Hematopoietic multipotent progenitor cell treated with erythropoietin and hydrocortisone succinate and interleukin-3 and kit ligand, for 17 days (in vitro differentiated cells): ENCODE measurements at regions not wholly inside any gene's neighbourhood (a gene's known extent, or its start where the extent isn't known, plus 50 kb on each side); places are given as distances from the start of the nearest gene placed in this dataset.

Experiments
- DNase-seq: peaks from one replicate; pipeline ENCODE4 v3.0.0-alpha.2; 2015; ENCODE audit warnings: low spot score

DNA sequence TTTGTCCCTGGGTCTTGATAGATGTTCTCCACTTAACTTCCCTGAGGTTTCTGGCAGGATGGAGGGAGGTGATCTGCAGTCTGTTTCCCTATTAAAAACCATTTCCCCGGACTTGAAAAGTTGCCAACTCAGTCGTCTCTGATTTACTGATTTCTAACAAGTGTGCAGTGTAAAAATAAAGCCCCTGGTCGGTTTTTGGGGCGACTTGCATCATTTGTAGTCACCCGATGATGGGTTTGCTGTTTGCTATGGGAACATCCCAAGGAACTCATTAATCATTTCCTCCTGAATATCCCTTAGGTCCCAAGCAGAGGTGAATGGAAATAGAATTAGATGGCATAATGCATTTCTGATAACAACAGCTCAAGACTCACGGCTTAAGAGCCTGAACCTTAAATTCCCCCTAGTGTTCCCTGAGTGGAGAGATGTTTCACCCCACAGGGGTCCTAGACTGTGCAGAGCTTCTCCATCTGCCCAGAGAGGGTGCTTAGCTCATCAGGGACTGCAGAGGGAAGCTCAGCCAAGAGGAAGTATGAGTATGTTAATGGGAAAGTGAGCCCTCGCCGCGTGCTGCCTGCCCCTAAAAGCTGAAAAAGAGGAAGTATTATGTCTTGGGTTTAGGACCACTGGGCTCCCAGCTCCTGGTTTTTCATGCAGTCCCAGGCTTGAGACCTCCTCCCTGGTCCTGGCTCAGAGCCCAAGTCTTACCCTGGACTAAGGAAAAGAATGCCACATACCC, 115.1 kb upstream of the DAP start:
- DNase-seq: no peak

DNA sequence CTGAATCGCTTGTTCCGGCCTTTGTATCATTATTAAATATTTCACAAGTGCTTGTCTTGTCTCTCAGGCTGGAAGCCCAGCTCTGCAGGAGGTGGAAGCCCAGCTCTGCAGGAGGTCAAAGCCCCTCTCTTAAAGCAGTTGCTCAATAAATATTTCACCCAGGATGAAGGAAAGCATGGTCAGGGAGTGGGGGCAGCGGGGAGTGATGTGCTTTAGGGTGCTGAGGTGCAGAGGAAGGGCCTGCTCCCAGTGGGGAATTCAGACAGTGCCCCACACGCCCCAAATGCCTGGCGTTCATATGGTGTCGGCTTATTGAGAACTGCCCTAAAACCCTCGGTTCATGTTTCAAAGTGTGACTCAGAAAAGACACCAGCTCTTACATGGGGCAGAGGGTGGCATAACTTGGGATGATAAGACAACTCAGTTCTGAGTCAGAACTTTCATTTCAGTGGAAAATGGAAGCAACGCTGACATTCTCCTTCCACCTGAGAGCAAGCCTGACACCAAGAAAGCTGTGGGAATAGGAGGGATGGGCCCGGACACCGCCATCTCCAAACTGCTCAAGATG, 114.3 kb upstream of the DAP start:
- no peak for DNase-seq

DNA sequence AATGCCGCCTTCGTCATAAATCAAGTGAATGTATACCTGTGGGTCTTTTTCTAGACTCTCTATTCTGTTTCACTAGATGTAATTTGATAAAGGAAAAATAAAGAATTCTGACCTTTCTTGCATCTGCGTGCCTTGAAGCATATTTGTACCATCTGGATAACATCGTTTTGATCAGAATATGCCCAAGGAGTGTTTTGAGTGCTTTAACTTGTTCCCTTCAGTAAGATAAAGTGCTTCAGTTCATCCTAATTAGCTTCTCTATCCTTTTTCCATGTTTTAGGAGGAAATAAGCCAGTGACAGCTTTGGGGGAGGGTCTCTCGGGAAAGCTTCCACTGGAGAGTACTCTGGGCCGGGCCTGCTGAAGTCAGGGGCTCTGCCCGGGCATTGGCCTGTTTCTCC, 113.5 kb upstream of the DAP start:
- no peak for DNase-seq

DNA sequence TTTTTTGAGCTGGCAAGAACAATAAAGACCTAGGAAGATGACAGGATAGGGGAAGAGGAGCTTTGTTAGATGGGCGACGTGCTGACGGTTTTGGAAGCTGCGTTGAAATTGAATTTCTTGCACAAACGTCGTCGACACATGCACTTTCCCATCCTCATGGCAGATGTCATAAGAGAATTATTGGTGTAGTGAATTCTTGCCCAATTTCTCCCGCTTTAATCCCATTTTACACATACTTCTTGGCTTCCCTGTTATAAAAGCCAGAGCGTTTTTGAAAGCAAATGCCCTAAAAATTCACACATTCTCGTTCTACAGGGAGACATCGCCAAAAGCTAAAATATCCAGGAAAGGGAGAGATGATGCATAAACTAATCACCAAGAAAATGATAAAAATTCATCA, 109.8 kb upstream of the DAP start:
- no peak for DNase-seq

DNA sequence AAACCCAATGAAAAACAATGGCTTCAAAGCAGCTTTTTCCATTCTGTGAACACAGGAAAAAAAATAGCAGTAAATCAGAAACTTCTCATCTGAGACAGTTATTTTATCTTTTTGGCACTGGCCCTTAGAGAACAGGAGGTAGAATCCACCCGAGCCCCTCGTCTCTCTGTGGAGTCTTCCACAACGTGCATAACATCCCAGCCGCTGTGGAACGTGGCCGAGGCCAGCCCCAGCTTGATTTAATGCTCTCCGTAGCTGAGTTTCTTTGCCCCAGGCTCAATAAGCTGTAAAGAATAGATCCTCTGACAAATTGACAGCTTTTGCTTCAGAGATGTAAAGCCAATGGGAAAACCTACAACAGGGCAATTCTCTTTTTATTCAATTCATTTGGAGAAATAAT, 107.9 kb upstream of the DAP start:
- no peak for DNase-seq

DNA sequence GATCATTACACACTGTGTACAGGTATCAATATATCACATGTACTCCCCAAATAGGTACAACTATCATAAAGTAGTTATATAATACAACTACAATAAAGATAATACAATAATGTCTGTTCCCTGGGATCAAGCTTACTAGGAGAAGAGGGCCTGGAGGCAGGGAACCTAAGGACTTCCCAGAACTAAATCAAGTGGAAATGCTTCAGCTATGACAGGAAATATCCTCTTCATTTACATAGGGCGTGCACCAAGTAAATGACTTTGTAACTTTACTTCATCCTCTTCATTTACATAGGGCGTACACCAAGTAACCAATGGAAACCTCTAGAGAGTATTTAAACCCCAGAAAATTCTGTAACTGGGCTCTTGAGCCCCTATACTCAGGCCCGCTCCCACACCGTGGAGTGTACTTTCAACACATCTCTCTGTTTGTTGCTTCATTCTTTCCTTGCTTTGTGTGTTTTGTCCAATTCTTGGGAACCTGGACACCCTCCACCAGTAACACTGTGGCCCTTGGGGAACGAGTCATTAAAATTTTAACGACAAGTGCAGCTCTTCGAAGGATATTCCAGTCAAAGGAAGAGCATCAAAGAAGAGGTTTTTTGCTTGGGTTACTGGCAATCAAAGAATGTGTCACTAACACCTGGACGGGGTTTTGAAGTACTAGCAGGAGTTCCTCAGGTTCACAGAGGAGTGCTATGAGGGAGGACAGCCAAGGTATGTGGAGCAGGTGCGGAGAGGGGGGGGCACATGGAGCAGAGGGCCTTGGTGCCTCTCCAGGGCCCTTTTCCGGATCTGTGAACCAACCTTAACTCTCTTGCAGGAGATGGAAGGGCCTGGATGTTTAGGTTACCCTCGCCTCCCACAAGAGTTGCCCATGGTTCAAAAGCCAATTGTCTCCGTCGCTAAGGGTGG, 106.6 kb upstream of the DAP start:
- DNase-seq: no peak

DNA sequence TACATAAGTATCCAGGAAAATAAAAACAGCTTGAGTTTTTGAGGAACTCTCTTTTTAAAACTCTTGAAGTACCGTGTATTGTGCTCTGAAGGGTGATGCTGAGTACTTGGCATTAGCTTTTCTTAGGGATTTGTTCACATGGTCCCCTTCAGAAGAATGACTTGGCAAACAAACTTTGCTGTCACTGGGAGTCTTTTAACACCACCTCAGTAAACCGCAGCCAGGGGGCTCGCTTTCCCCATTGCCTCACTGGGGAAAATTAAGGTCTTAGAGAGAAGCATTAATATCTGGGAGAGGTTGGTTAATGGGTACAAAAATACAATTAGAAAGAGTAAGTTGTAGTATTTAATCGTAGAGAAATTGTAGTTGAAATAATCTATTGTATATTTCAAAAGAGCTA, 105.9 kb upstream of the DAP start:
- no peak for DNase-seq

DNA sequence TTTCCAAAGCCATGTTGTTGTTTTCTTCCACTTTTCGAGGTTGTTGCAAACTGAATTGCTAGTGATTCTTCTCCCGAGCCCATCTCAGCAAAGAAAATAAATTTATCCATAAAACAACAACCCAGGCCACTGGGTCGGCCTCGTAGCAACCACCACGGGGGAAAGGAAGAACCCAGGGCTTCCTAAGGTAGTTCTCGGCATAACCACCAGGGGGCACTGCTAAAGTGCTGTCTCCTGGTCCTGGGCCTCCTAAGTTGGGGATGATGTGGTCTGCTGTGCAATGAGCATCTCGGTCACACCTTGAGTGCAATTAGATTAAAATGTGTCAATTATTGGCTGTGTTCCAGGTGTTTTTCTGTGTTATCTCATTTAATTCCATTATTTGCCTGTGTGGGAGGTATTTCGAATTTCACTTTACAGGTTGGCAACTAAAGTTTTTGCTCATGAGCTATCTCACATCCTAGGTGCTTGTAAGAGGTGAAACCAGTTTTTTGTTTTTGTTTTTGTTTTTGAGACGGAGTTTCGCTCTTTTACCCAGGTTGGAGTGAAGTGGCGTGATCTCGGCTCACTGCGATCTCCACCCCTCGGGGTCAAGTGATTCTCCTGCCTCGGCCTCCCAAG, 102.8 kb upstream of the DAP start:
- DNase-seq: peak; percentile 66

DNA sequence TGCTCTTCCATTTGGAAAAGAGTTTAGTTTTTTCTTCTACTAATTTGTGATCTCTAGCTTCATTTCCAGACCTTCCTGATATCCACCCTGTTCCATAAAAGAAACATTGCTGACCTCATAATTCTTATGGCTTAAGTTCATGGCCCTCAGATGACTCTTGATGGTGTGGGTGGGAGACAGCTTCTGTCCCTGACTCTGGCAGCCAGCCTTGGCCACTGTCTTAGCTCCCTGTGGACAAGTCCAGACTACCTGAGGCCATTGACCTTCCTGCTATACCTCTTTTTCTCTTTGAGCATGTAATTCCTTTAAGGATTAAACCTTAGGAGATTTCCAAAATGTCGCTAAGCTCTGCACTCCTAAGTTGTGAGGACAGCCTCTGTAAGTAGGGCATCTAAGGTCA, 101.1 kb upstream of the DAP start:
- DNase-seq: no peak

DNA sequence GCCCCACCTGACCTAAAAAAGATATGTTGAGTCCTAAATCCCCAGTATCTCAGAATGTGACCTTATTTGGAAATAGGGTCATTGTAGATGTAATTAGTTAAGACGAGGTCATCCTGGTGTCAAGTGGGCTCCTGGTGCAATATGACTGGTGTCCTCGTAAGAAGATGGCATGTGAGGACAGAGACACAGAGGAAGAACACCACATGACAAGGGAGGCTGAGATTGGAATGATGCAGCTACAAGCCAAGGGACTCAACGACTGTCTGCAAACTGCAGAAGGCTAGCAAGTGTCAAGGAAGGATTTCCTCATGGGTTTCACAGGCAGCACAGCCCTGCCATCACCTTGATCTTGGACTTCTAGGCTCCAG, 100.4 kb upstream of the DAP start:
- no peak for DNase-seq

DNA sequence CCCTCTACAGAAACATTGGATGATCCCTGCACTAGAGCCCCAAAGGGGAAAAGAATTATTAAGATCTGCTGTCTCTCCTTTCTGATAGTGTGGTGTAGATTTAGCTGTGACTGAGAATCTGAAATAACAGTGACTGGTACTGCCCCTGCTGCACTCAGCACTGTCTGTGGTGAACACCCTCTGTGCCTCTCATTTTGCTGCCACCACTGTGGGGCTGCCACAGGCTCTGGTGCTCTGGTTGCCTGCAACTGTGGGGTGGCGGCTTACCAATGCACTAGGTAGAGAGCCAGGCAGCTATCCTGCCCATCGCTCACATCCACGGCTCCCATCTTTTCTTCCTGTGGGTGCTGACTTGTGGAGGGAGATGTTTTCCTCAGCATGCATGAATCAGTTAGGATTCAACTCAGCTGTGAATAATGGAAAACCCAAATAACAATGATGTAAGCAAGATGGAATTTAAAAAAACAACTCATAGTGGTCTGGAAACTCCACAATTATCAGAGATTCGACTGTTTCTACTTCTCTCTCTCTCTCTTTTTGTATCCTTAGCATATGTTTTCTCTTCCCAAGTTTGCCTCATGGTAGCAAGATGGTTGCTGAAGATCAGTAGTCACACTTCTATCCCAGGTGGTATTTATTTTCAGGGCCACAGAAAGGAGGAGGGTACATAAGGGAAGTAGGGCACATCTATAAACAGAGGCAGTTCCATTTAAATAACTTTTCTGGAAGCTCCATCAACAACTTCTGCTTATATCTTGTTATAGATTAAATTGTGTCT, 99.8 kb upstream of the DAP start:
- no peak for DNase-seq

DNA sequence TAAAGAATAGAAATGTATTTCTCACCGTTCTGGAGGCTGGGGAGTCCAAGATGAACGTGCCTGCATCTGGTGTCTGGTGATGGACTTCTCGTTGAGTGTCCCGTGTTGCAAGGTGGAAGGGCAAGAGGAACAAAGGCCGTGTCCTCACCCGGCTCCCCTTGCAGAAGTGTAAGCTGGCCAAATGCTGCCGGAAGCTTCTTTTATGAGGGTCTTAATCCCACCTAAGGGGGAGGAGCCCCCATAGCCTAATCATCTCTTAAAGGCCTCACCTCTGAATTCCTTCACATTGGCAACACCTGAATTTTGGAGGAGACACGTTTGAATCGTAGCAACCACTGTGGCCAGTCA, 99.1 kb upstream of the DAP start:
- no peak for DNase-seq

DNA sequence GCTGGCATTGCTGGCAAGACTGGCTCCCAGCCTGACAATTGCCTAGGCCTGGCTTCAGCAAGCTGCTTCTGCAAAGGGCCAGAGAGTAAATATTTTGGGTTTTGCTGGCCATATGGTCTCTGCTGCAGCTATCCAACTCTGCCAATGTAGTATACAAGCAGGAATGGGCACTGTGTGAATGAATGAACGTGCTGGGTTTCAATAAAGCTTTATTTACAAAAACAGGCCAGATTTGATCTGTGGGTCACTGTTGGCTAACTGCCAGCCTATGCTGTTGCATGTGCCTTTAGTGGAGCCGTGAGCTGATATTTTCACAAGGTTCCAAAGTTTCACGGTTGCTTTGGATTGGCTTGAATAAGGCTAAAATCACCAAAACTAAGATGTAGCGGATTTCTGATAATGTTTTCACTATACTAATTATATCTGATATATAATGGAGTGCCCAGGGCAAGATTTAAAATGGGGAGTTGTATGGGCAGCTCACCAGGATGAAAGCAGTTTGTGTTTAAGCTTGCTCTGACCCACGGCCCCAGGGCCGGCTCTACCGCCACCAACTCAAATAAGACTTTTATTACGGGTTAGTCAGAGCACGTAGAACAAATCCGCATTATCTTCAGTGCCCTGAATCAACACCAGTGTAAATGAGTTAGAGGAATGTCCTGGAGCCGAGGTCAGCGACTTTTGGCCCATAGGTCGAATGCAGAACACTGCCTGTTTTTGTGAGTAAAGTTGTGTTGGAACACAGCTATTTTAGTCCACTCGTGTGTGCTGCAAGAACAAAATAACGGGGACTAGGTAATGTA, 98.6 kb upstream of the DAP start:
- no peak for DNase-seq

DNA sequence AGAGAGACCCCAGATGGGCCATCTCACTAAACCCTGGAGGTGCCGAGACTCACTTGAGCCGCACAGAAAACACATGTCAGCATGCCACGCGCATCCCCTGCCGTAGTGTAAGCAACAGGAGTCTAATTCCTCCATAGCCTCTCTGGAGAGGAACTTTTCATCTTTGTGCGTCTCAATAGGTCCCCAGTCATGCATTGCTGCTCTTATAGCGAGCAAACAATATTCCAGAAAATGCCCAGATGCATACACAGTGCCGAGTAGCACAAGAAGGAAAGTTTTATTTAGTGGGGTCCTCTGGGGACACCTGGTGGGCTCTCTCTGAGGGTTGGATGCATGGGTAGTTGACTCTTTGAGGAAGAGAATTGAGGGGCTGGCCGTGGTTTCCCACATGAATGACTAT, 97.9 kb upstream of the DAP start:
- DNase-seq: no peak

DNA sequence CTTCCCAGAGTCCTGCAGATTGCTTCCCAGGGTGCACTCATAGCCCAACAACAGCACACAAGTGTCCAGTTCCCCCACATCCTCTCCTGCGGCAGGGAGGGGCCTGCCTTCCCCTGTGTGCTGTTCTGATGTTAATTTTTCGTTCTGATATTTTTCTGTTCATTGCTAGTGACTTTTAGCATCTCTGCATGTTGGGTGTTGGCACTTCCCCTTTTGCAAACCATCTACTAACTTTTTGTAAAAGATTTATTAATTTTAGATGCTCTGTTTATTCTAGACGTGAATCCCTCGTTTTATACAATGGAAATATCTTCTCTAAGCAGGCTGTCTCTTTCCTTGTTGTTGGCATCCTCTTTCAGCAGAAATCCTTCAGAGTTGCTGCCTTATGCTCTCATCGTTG, 97.3 kb upstream of the DAP start:
- DNase-seq: no peak

DNA sequence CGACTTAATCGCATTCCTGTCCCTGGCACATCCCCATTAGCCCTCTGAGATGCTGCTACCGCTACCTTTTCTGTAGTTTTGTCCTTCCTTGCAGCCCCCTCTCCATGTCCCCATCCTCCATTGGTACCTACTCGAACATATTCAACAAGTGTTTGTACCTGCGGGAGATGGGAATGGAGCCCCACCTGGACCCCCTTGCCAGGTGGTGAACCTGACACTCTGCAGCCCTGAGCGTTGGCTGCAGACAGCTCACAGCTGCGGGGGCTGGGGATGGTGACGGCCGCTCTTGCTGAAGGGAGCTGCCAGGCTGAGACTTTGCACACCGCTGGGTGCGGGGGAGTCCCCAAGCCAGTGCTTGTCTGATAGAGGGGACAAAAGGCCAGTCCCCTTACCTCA, 96.3 kb upstream of the DAP start:
- no peak for DNase-seq

DNA sequence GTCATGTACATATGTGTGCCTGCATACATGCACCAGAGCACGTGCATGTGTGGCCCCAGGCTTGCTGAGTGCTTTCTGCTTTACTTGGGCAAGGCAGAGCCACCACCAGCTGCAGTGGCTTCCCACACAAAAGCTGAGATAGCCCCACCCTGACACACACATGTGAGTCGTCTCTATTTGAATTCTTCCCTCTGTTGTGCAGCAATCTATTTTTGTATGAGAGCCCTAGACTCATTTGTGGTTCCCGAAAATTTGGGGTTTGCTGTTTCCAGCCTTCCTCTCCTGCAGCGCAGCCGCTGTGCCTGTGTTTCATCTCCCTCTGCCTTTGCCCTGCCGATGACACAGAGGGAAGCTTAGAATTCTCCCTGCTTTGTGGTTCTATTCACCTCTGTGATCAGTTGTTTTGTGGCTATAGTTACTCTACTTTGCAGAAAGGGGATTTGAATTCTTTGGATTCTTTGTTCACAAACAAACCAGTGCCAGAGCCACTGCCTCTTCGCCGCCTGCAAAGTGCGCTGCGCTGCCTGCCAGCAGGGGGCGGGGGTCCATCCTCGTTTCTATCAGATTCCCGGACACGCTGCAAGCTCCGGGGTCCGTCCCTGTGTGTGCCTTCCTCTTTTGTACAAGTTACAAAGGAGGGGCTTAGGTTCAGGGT, 95.8 kb upstream of the DAP start:
- DNase-seq: no peak

DNA sequence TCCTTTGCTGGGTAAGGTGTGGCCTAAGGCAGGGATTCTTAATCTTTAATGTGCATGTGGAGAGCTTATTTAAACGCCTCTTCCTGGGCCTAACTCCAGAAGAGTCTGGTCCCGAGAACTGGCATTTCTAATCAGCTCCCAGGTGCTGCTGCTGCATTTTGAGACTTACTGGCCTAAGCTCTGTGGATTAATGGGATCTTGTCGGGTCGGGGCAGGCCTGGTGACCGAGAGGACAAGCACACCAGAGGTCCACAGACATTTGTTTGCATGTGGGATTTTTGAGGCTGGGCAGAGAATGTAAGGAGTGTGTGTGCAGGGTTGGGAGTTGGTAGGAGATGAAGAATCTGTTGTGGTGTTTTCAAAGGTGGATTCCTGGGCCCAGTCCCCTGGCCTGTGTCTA, 95.0 kb upstream of the DAP start:
- no peak for DNase-seq

DNA sequence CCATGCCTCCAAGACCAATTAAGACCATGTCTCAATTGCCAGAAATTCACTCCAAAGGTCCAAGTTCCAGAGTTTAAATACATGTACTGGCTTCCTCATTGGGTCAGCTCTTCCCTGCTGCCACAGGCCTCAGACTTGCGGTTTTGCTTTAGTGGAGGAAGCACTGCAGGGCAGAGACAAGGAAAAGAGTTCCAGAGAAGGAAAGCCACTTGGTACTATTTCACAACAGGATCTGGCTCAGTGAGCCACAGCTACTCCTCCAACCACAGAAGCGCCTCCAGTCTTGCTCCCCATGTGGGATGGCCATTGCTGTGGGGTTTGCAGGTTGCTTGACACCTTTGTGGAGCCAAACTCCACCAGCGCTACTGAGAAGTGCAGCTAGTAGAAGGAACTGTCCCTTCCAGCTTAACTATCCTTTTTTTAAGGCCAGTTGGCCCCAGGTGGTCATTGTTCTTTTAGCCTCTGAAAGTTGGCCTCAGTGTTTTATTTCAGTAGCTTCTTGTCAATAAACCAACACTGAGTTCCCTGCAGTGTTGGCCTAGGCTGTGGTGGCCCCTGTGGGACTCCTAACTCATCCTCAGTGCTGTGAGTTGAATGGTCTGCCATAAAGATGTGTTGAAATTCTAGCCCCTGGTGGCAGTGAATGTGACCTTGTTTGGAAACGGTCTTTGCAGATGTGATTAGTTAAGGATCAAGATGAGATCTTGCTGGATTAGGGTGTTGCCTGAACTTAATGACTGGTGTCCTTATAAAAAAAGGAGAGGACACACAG, 93.7 kb upstream of the DAP start:
- DNase-seq: no peak

DNA sequence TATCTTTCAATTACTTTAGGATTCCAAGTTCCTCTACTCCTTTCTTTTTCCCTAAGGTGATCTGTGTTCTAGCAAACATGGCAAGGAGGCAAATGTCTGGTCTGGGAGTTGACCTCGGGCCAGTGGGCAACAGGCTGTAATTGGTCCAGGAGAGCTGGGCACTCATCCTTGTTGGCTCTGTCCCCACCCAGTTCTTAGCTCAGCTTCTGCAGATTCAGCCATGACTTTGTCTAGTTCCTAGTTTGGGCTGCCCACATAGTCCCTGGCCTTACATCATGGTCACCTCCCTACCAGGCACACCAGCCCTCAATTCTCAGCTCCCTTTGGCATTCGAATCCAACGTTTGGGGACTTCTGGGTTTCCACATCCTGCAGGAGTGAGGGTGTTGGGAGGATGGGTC, 92.1 kb upstream of the DAP start:
- DNase-seq: no peak
